PFSK-1 (cell line): ENCODE measurements at regions not wholly inside any gene's neighbourhood (a gene's known extent, or its start where the extent isn't known, plus 50 kb on each side); places are given as distances from the start of the nearest gene placed in this dataset.

Experiments used
- FOXP2 ChIP-seq: optimal IDR thresholded peaks from 2 replicates; pipeline ENCODE3; 2011; ENCODE audit warnings: borderline replicate concordance, control low read depth, inconsistent platforms; ENCODE audit not compliant: insufficient read depth; ENCODE audit errors: extremely low read length, extremely low read depth
- POLR2AphosphoS5 ChIP-seq: IDR thresholded peaks from 2 replicates; pipeline ENCODE4 v1.6.1; 2012; ENCODE audit warnings: low read depth, mild to moderate bottlenecking, control low read depth, low read length, moderate library complexity
- REST ChIP-seq, 2 experiments: IDR thresholded peaks; 2 replicates each; pipeline versions ENCODE4 v1.6.1 to v1.8.0; 2011 to 2012; ENCODE audit warnings: low read depth in 2 of 2, low read length in 2 of 2, control low read depth in 1 of 2, inconsistent platforms in 1 of 2, mild to moderate bottlenecking in 1 of 2, moderate library complexity in 1 of 2; ENCODE audit not compliant: insufficient read depth in 1 of 2
- SIN3A ChIP-seq: IDR thresholded peaks from 2 replicates; pipeline ENCODE4 v1.6.1; 2012; ENCODE audit warnings: mild to moderate bottlenecking, low read length, moderate library complexity, borderline replicate concordance; ENCODE audit not compliant: insufficient read depth
- TAF1 ChIP-seq: IDR thresholded peaks from 2 replicates; pipeline ENCODE4 v1.6.1; 2012; ENCODE audit warnings: low read length, control low read depth, borderline replicate concordance; ENCODE audit not compliant: insufficient read depth

GRCh38 chr4:136056748-136057147 lies 1475.5 kb downstream of the PCDH18 start:
- TF ChIP-seq POLR2AphosphoS5: no peak
- TF ChIP-seq REST (IDR thresholded peaks at IDR 0.05; ENCODE audit: insufficient read depth in 1 of 2, low read depth in 2 of 2, low read length in 2 of 2): no peak
- no peak for TF ChIP-seq SIN3A
- TF ChIP-seq FOXP2: no peak
- TF ChIP-seq TAF1: no peak
